HuH-7 (cell line): ENCODE measurements at regions not wholly inside any gene's neighbourhood (a gene's known extent, or its start where the extent isn't known, plus 50 kb on each side); places are given as distances from the start of the nearest gene placed in this dataset.
"Not testable (repeated sequence)": the region's sequence is repeated elsewhere in the genome, so short reads cannot be mapped to it uniquely, and the experiment has no call there.

Source experiments
- DNase-seq: peaks from one replicate; pipeline ENCODE4 v3.0.0; 2011; ENCODE audit warnings: low spot score

GRCh38 chr4:123537906-123538402, 141.4 kb downstream of the SPRY1 start:
- DNase-seq, result not testable (repeated sequence)

- DNase-seq, result no peak
Measured at GRCh38 chr4:123545667-123546572, 149.3 kb downstream of the SPRY1 start.

GRCh38 chr4:123546573-123547060, 150.0 kb downstream of the SPRY1 start:
- no peak for DNase-seq

- DNase-seq, result no peak
Measured at GRCh38 chr4:123547216-123548165, 150.9 kb downstream of the SPRY1 start.

GRCh38 chr4:123553279-123553678, 156.7 kb downstream of the SPRY1 start:
- no peak for DNase-seq

GRCh38 chr4:123553733-123554637, 157.4 kb downstream of the SPRY1 start:
- no peak for DNase-seq

GRCh38 chr4:123554801-123555232, 158.2 kb downstream of the SPRY1 start:
- DNase-seq, result no peak

GRCh38 chr4:123555233-123555806, 158.7 kb downstream of the SPRY1 start:
- DNase-seq, result peak; percentile 64

- DNase-seq, result no peak
Measured at GRCh38 chr4:123555807-123556273, 159.2 kb downstream of the SPRY1 start.

- DNase-seq, result no peak
Measured at GRCh38 chr4:123556526-123556925, 159.9 kb downstream of the SPRY1 start.

GRCh38 chr4:123557857-123558536, 161.4 kb downstream of the SPRY1 start:
- DNase-seq, result no peak

- DNase-seq, result no peak
Measured at GRCh38 chr4:123558865-123559264, 162.3 kb downstream of the SPRY1 start.

GRCh38 chr4:123559955-123560871, 163.6 kb downstream of the SPRY1 start:
- DNase-seq, result no peak

GRCh38 chr4:123561525-123561924, 164.9 kb downstream of the SPRY1 start:
- no peak for DNase-seq

GRCh38 chr4:123562994-123563750, 166.6 kb downstream of the SPRY1 start:
- DNase-seq, result no peak

- DNase-seq, result no peak
Measured at GRCh38 chr4:123564758-123565346, 168.3 kb downstream of the SPRY1 start.

GRCh38 chr4:123568936-123569335, 172.3 kb downstream of the SPRY1 start:
- no peak for DNase-seq

GRCh38 chr4:123569541-123569940, 172.9 kb downstream of the SPRY1 start:
- DNase-seq, result no peak
